ENCODE measurements at regions not wholly inside any gene's neighbourhood (a gene's known extent, or its start where the extent isn't known, plus 50 kb on each side); places are given as distances from the start of the nearest gene placed in this dataset.

GRCh38 chr18:5619376-5619775 lies 75.6 kb upstream of the EPB41L3 start:
- no peak overlapping the region for H3K4me3 ChIP-seq (ENCODE audit: low read depth, low read length)
- DNase-seq (ENCODE audit: low read depth), result no peak
- TF ChIP-seq MYC (IDR thresholded peaks at IDR 0.05; ENCODE audit: low read depth, low read length) (no peak), MAX (IDR thresholded peaks at IDR 0.05; ENCODE audit: low read depth, low read length) (no peak), POLR2A (IDR thresholded peaks at IDR 0.05; ENCODE audit: extremely low read depth, insufficient read length) (no peak)
- TF ChIP-seq, protein P1, sequence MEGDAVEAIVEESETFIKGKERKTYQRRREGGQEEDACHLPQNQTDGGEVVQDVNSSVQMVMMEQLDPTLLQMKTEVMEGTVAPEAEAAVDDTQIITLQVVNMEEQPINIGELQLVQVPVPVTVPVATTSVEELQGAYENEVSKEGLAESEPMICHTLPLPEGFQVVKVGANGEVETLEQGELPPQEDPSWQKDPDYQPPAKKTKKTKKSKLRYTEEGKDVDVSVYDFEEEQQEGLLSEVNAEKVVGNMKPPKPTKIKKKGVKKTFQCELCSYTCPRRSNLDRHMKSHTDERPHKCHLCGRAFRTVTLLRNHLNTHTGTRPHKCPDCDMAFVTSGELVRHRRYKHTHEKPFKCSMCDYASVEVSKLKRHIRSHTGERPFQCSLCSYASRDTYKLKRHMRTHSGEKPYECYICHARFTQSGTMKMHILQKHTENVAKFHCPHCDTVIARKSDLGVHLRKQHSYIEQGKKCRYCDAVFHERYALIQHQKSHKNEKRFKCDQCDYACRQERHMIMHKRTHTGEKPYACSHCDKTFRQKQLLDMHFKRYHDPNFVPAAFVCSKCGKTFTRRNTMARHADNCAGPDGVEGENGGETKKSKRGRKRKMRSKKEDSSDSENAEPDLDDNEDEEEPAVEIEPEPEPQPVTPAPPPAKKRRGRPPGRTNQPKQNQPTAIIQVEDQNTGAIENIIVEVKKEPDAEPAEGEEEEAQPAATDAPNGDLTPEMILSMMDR (IDR thresholded peaks at IDR 0.05; ENCODE audit: low read depth, low read length), result no peak

GRCh38 chr18:5618047-5618688 lies 74.4 kb upstream of the EPB41L3 start:
- TF ChIP-seq MAX (IDR thresholded peaks at IDR 0.05; ENCODE audit: low read depth, low read length), result no peak
- no peak for TF ChIP-seq MYC (IDR thresholded peaks at IDR 0.05; ENCODE audit: low read depth, low read length)
- TF ChIP-seq, protein P1 (IDR thresholded peaks at IDR 0.05; ENCODE audit: low read depth, low read length), result no peak
- no peak for TF ChIP-seq POLR2A (IDR thresholded peaks at IDR 0.05; ENCODE audit: extremely low read depth, insufficient read length)
- no peak for DNase-seq (ENCODE audit: low read depth)
- H3K4me3 ChIP-seq (ENCODE audit: low read depth, low read length), result no peak overlapping the region

GRCh38 chr18:5611221-5611620 lies 67.4 kb upstream of the EPB41L3 start:
- TF ChIP-seq MYC (IDR thresholded peaks at IDR 0.05; ENCODE audit: low read depth, low read length) (no peak), POLR2A (IDR thresholded peaks at IDR 0.05; ENCODE audit: extremely low read depth, insufficient read length) (no peak), MAX (IDR thresholded peaks at IDR 0.05; ENCODE audit: low read depth, low read length) (no peak)
- TF ChIP-seq, protein P1 (IDR thresholded peaks at IDR 0.05; ENCODE audit: low read depth, low read length), result no peak
- no peak for DNase-seq (ENCODE audit: low read depth)
- H3K4me3 ChIP-seq (ENCODE audit: low read depth, low read length), result no peak overlapping the region

GRCh38 chr18:5608846-5609245 lies 65.0 kb upstream of the EPB41L3 start:
- DNase-seq (ENCODE audit: low read depth), result no peak
- TF ChIP-seq MAX (IDR thresholded peaks at IDR 0.05; ENCODE audit: low read depth, low read length) (no peak), MYC (IDR thresholded peaks at IDR 0.05; ENCODE audit: low read depth, low read length) (no peak), POLR2A (IDR thresholded peaks at IDR 0.05; ENCODE audit: extremely low read depth, insufficient read length) (no peak)
- TF ChIP-seq, protein P1 (IDR thresholded peaks at IDR 0.05; ENCODE audit: low read depth, low read length), result no peak
- H3K4me3 ChIP-seq (ENCODE audit: low read depth, low read length), result no peak overlapping the region

DNA sequence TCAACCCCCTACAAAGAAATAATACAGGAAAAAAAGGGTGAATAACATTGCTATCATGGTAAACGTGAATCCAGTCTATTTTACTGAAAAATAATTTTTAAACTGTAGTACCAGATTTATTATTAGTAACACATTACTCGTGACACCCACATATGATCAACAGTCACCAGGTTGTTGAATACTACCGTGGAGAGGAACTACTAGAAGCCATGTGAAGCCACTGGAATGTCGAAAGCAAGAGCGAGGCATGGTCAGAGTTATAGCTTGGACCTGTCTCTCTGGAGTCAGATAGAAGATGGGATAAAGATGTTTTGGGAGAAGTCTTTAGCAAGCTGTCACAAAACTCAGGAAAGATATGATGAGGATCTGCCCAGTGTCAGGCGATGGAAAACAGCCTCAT lies 63.2 kb upstream of the EPB41L3 start:
- no peak overlapping the region for H3K4me3 ChIP-seq (ENCODE audit: low read depth, low read length)
- no peak for DNase-seq (ENCODE audit: low read depth)
- TF ChIP-seq POLR2A (IDR thresholded peaks at IDR 0.05; ENCODE audit: extremely low read depth, insufficient read length), result no peak
- no peak for TF ChIP-seq MAX (IDR thresholded peaks at IDR 0.05; ENCODE audit: low read depth, low read length)
- TF ChIP-seq, protein P1 (IDR thresholded peaks at IDR 0.05; ENCODE audit: low read depth, low read length), result no peak
- TF ChIP-seq MYC (IDR thresholded peaks at IDR 0.05; ENCODE audit: low read depth, low read length), result no peak

Measured in NB4 (cell line).